A172 (cell line): ENCODE measurements at regions not wholly inside any gene's neighbourhood (a gene's known extent, or its start where the extent isn't known, plus 50 kb on each side); places are given as distances from the start of the nearest gene placed in this dataset.
A peak's percentile ranks its signal among the peaks of the same experiment; 100 is the strongest.

Experiments
- DNase-seq: peaks from one replicate; pipeline ENCODE4 v3.0.0-alpha.2; 2015; ENCODE audit warnings: low spot score

DNA sequence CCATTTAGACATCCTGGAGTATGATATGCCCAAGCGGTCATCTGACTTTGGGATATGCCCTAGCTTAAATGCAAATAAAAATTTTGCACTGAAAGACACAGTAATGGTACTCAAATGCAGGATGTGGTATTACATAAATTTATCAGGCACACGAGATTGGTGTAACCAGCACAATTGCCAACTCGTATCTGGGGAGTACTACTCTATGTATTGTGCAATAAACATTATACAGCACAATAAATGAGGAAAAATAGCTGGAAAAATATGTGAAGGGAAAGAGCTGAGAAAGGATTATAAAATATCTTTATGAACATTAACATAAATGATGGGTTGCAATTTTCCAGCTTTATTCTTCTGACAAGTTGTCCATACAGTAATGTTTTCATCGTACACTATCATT is 505.5 kb upstream of the TENM3 start:
- no peak for DNase-seq

DNA sequence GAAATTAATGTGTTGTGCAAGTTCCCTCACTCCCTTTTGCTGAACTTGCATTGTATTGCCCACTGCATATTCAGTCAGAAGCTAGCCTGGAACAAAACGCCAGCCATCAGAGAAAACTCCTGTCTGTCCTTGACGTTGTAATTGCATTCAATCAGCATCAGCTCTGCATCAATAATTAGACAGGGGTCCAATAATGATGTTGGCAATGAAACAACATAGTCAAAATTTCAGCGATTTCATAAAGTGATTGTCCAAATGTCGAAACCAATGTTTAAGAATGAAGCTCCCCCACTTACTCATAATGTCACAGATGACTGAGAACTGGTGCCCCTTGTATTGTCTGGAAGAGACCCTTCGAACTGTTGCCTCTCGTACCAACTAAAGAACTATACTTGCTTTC is 504.2 kb upstream of the TENM3 start:
- DNase-seq = no peak

DNA sequence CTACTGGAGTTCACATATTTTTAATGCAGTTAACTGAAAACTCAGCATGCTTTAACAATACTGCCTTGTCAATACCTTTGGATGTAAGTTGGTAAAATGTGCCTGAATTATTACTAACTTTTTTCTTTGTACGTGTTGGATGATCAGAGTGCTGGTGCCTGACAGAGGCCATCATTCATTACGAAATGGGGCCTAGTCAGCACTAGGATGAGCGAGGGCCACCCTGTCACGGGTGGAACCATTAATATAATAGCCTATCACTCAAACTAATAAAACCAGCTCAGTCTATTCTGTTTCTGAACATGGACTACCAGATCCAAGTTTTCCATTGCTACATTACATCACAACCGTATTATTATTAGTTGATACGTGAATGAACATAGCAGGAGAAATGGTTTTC is 501.7 kb upstream of the TENM3 start:
- DNase-seq = no peak

DNA sequence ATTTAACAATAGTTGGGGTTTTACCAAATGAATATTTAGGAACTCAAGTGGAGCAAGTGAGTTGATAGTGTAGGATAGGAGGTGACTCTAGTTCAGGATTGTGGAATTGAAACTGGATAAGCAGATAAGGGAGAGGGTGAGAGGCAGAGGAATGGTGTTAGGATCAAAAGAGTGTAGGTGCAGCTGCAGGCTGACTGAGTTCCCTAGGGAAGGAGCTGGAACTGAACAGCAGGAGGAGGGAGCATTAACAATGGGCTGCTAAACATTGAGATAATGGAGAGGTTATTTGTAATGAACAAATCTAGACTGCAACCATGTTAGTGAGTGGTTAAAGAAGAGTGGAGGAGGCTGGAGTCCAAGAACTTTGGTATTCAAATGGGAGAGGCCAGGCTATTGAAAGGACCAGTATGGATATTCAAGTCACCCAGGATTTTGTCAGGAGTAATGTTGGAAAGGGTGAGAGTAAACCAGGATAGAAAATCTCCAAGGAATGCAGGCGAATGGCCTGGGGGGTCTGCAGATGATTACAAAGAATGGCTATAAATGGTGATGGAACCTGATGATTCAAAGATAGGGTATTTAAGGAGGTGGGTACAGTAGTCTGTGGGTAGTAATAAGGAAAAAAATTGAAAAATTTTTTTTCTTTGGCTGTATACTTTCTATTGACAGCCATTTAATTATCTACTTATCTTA is 497.1 kb upstream of the TENM3 start:
- DNase-seq = no peak

DNA sequence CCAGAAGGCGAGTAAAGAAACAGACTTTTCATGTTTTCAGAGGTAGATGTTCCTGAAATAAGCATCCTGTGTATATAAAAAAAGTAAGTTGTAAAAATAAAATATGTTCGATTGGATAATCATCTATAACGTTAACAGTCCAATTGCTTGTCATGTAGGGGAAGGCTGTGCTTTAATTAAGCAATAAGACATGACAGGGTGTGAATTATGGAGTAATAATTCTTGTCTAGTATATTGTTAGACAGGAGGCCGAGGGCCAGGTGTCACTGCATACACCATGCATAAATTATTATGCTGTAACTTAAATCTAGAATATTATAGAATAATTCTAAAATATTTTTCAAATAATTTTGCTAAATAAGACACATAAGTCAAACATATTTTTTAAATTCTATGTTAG is 494.6 kb upstream of the TENM3 start:
- DNase-seq = no peak

DNA sequence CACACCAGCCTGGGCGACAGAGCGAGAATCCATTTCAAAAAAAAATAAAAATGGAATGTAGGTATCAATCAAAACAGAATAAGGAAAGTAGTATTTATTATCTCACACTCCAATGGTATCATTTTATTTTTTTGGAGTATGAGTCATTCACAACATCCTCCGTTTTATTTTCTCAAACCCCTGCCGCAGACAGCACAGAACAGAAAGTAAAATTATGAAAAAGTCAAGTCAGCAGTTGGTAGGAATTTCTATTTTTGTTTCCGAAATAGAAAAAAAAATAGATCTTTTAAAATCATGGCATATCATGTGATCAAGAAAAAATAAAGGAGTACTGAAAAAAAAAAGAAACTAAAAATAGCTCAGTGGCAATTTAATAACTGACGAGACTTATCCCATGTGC is 490.7 kb upstream of the TENM3 start:
- DNase-seq = no peak

DNA sequence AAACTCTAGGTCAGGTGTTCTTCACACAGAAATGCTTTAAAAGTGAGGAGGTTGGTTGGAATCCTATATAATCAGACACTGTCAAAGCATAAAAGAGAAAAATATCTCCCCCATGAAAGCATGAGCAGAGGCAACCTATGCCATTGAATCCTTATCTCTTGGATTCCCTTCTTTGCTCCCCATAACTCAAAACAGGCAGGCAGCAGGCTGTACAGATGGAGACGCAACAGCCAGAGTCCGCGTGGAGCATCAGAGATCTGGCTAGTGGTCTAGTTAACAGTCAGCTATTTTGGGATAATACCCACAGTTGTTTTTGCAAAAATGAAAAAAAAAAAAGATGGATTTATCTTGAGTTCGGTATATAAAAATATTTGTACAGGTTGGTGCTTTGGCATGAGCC is 490.0 kb upstream of the TENM3 start:
- DNase-seq = no peak

DNA sequence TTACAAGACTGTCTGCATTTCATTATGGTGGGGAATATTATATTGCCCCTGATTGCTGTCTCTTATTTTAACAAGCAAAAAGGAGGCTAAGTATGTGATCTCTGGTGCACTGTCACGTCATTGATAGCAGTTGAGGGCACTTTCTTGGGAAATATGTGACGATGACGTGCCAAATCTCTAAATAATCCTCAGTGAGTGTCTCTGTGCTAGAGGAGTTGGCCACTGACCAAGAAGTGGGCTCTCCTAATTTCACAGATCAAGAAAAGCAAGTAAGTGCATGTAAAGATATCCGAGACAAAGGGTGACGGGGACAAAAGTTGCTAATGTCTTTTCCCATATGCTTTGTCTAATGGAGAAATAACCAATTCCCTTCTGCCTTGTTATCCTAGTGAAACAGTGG is 487.4 kb upstream of the TENM3 start:
- no peak for DNase-seq

DNA sequence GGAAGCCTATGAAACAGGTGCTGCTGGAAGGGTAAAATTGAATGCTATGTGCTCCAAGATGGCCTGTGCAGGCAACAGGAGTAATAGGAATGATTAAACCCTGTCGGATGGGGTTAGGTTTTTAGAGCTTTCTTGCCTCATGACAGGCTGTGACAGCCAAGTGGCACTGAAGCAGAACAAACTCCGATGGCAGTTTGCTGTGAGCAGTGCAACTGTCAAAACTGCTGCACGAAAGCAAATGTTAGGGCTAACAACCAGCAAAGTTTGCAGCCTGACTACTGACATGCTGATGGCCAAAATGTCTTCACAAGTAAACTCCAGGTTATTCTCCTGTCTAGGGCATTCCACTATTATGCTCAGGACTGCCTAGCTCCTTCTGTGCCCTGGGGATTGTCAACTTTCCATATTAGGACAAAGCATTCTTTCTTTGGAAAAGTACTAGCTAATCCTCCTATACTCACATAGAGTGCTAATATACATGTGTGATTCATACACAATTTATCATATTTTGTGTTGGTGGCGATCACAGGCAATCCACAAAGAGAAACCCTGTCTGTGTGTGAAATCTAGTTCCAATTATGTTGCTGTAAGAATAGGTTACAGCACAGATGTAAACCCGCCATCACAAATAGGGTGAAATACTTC is 486.6 kb upstream of the TENM3 start:
- no peak for DNase-seq

DNA sequence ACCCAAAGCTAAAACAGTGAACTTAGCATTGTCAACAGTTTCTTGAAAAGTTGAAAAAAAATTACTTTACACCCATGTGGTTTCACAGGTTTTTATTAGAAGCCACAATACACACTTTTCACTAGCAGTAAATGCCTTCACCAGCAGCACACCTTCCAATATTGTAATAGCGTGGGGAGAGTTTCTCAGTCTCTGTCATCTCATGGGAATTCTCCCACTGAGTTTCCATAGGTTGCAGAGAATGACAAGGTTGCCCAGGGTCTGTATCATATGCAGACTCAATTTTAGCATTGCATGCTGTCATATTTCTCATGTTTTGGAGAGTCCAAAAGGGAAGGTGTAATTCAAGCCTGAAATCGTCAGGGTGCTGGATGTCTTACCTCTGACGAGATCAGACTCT is 486.1 kb upstream of the TENM3 start:
- no peak for DNase-seq

DNA sequence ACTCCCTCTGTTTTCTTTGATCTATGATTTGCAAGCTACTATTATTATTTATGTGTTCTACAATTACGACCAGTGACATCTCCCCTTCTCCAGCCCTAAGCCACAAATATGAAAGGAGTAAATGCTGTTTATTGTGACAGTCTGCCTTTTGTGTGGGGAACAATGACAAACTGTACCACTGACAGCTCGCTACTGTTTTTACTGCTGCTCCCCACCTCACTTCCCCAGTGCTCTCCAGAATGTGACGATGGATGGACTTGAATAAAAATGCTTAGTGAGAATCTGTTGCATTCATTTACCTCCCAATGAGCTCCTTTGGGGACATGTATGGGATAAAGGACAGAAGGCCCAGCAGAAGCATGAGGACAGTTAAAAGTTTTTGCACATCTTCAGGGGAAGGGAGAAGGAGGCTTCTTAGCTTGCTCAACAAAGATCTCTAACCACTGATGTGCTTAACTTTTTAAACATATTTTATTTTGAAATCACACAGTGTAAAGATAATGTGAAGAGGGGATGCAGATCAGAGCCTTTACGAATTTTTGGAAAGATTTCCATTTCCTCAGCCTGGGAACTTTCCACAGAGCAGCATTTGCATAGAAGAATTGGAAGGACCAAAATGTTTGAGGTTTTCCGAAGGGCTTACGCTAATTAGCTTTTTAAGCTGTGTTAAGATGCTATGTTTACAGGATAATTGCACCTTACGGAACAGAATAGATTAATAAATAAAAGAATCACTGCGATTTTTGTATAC is 485.1 kb upstream of the TENM3 start:
- DNase-seq = no peak

DNA sequence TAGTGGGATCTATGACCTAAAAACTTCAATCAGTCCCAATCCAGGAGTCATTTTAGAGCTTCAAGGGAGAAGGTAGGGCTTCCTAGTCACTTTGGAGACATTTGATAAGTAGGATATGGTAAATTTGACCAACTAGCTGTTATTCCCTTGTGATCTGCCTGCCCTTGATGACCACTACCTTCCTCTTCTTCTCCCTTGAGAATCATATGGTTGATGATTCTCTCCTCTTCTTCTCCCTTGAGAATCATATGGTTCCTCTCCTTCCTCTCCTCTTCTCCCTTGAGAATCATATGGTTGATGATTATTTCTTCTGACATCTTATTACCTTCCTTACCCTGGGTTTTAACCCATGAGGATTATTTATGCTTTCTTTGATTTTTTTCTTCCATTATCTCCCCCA is 482.6 kb upstream of the TENM3 start:
- DNase-seq = no peak

DNA sequence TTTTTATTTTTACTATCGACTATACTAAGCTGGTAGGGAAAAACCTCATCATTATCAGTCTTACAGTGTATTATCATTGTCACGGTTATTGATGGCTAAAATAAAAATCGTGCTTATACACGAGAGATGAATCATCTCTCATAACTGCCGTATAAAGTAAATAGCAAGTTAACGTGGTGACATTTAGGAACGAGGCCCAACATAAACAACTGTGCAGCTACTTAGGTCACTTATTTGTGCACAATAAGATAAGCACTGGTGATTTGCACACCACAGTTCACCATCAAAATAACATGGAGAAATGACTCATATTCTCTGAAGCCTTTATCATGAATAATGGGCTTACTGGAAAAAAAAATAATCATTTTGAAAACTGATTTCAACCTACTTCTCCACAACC is 482.0 kb upstream of the TENM3 start:
- DNase-seq = no peak

DNA sequence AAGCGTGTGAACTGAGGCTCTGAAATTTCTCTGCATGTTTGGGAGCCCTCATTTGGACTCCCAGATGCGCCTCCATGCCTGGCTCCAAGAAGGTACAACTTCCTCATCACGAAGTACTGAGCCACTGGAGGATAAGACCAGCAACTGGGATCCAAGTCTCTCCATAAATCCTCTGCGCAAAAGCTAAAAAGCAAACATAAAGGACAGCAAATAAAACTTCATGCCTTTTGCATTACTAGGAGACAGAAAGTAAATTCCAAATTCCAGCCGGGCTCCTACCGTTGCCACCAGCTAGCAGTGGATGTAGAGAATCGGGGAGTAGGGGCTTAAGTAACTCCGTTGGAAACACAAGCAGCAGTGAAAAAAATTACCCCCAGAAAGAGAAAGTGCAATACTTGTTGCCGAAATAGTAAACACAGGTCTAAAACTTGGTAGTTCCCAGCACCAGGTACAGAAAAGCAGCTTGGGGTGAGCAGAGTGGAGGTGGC is 477.1 kb upstream of the TENM3 start:
- DNase-seq = peak; percentile 8

DNA sequence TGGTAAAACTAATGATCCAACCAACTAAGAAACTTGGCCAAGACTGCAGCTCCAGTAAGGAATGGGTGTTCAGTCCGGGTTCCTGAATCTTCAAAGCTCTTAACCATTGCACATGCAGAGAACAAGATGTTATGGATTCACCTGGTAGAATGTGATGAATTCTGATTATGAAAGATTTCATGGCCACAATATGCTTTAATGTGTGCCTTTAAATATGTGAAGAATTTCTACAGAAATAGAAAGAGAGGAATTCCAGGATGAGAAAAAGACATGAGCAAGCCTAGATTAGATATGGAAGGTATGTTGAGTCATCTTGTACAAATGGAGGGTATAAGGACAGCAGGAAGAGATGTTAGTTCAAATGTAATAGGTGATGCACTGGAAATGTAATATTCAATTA is 472.2 kb upstream of the TENM3 start:
- no peak for DNase-seq

DNA sequence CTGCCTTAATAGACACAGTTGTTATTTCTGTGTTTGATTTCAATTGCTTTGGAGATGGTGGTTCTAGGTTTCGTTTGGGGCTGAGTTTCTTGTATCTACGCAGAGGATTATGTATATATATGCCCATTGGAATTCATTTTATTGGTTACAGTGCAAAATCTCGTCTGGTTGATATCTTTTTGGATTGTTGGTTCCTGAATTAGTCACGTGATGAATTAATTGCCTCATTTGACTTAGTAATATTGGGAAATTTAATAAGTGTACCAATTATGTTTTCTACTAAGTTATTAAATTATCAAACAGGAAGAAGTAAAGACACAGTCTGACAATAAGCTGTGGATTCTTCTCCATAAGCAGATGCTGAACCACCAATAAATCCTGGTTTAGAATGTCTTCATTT is 467.9 kb upstream of the TENM3 start:
- DNase-seq = no peak

DNA sequence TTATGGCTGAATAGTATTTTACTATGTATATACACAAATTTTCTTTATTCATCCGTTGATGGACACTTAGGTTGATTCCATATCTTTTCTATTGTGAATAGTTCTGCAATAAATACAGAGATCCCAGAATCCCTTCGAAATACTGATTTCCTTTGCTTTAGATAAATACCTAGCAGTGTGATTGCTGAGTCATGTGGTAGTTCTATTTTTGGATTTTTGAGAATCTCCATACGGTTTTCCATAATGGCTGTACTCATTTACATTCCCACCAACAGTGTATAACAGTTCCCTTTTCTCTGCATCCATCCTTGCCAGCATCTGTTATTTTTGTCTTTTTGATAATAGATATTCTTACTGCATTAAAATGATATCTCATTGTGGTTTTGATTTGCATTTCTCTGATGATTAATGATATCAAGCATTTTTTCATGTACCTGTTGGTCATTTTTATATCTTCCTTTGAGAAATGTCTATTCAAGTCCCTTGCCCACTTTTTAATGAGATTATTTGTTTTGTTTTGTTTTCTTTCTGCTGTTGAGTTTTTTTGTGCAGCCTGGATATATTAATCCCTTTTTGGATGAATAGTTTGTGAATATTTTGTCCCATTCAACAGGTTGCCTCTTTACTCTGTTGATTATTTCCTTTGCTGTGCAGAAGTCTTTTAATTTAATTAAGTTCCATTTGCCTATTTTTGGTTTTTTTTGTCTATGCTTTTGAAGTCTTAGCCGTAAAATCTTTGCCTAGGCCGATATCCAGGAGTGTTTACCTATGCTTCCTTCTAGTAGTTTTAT is 466.7 kb upstream of the TENM3 start:
- no peak for DNase-seq

DNA sequence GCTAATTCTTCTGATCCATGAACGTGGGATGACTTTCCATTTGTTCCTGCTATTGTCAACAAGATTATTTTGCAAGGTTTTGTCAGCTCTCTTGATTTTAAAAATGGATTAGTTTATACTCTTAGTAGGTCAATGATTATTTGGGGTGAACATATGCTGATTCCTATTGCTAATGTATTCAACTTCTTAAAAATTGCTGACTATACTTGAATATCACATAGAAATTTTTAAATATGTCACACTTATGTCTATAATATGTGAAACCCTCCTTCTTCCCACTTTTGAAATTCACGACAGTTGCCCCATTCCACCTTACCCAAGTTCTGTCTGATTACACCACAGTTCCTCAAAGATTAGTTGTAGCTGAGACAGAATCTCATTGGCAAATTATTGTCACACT is 465.7 kb upstream of the TENM3 start:
- DNase-seq = no peak

DNA sequence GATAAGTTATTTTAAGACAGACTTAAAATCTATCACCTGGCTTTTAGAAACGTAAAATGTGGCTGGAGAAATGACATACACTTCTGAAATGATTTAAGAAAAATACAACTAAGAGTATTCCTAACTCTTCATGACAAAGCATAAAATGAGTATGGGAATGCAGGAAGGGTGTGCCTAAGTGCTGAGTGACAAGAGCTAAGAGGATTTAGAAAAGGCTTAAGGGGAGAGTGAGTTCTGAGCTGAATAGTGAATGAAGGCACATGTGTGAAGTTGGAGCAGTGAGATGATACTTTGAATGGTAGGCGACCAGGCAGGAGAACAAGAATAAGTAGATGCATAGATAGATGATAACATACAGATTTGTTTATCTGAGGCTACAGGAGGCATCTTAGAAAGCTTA is 458.3 kb upstream of the TENM3 start:
- DNase-seq = no peak

DNA sequence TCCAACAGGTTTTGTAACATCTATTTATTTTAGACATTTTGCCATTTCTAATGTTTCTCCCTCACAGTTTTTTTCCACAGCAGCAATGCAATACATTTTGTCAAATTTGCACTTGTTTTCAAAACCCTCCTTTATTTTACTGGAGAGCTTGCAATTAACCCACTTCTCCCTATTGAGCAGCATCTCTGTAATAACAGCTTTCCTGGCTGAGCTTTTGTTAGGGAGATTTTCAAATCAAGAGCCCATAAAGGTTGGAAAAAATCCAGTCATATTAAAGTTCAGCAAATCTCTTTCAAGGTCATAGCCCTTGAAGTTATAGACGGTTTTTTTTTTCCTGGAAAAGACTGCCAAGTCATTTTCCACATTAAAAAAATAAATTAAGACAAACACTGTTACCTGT is 450.6 kb upstream of the TENM3 start:
- DNase-seq = no peak

DNA sequence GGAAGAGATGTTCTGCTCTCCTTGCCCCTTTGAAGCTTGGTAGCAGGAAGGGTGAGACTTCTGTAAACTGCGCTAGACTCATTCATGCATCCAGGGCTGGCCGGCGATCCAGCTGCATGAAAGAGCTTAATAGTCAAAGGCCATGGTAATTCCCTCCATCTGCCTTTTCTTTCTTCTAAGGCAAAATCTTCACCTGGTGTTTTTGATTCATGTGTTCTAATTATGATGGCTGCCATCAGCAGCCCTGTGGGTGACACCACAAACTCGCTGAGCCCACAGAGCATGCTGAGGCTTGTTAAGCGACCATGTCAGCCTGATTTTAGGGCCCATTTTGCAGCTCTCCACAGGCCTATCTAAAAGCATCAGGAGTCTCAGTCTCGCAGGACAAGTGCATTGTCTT is 450.1 kb upstream of the TENM3 start:
- no peak for DNase-seq

DNA sequence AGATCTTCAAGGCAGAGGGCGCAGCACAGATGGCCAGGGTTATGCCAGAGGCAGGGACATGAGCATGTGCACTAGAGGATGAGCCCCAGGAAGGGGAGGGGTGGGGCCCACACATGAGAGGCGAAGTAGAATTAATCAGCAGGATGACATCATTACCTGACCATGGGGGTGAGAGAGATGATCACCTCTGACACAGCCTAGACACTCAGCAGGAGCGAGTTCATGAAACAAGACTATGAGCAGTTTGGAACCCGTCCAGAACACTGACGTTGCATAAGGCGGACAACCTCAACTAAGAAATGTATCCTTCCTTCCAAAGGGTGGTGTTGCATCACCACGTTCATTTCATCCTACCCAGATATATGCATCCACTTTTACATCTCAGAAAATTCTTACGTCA is 446.7 kb upstream of the TENM3 start:
- peak; percentile 7 for DNase-seq
